ENCODE measurements at regions not wholly inside any gene's neighbourhood (a gene's known extent, or its start where the extent isn't known, plus 50 kb on each side); places are given as distances from the start of the nearest gene placed in this dataset.

DNA sequence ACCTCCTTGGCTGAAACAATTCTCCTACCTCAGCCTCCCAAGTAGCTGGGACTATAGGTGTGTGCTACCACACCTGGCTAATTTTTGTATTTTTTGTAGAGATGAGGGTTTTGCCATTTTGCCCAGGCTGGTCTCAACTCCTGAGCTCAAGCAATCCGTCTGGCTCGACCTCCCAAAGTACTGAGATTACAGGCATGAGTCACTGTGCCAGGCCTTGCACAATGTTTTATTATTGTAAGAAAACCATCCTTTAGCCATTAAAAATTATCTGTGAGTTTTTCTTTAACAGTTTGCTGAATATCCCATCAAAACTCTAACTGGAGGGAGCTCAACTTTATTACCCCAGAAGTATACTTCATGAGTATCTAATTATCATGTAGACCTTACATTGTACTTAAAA lies 900.3 kb downstream of the PCDH7 start:
- no peaks in the 10 kb centered on the region for H3K27me3 Mint-ChIP-seq
- no peak overlapping the region for H3K27ac Mint-ChIP-seq
- no peaks in the 10 kb centered on the region for H3K36me3 Mint-ChIP-seq (ENCODE audit: low read depth)
- ATAC-seq (no peak), DNase-seq (no peak)
- ChIA-PET CTCF (no interaction called here), POLR2A (no interaction called here)
- no peaks in the 10 kb centered on the region for H3K4me1 Mint-ChIP-seq
- peaks cover 9% of the 10 kb centered on the region for H3K9me3 Mint-ChIP-seq (ENCODE audit: low read depth)
- intact Hi-C loops (cut with DNase I, micrococcal nuclease), result no loop called here
- H3K4me3 Mint-ChIP-seq, result no peak overlapping the region

DNA sequence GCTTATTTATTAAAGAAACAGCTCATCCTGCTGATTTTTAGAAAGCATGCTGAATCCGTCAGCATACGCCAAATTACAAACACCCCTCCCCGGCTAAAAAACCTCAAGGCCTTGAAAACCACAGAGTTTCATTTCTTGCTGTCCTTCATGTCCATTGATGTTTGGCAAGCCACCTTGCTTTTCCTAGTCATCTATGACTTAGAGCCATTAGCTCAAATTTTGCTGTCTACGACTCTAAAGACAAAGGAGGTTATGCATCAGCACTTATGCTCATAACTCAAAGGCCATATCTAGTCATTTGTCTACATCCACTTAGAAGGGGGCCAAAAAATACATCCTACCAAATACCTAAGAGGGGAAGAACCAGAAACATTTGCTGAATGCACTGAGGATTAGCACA lies 925.1 kb downstream of the PCDH7 start:
- intact Hi-C loops (cut with DNase I, micrococcal nuclease), result no loop called here
- no peaks in the 10 kb centered on the region for H3K4me1 Mint-ChIP-seq
- ATAC-seq (no peak), DNase-seq (no peak)
- ChIA-PET POLR2A (no interaction called here), CTCF (no interaction called here)
- no peaks in the 10 kb centered on the region for H3K36me3 Mint-ChIP-seq (ENCODE audit: low read depth)
- peaks cover 6% of the 10 kb centered on the region for H3K9me3 Mint-ChIP-seq (ENCODE audit: low read depth)
- no peak overlapping the region for H3K4me3 Mint-ChIP-seq
- H3K27ac Mint-ChIP-seq, result no peak overlapping the region
- H3K27me3 Mint-ChIP-seq, result no peaks in the 10 kb centered on the region

DNA sequence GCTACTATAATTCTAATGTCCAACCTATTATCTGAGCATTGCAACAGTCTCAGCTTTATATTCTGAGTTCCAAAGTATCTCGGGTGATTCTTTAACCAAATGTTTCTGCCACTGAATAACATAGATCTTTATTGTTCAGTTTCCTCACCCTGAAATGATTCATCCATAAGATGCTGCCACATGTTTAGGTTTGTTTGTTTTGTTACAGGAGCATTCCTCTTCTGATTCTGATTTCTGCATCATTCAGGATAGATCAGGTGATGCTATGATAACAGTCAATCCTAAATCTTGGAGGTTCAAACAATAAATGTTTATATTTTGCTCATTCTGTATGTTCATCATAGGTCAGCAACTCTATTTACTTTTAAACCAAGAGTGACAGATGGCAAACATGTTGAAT lies 927.6 kb downstream of the PCDH7 start:
- POLR2A ChIA-PET, result no interaction called here
- intact Hi-C loops (cut with DNase I, micrococcal nuclease), result no loop called here
- H3K4me1 Mint-ChIP-seq, result no peaks in the 10 kb centered on the region
- DNase-seq, result no peak
- no peak overlapping the region for H3K27ac Mint-ChIP-seq
- no peak overlapping the region for H3K4me3 Mint-ChIP-seq
- H3K36me3 Mint-ChIP-seq (ENCODE audit: low read depth), result no peaks in the 10 kb centered on the region
- peaks cover 8% of the 10 kb centered on the region for H3K9me3 Mint-ChIP-seq (ENCODE audit: low read depth)
- no peaks in the 10 kb centered on the region for H3K27me3 Mint-ChIP-seq
- CTCF ChIA-PET, result no interaction called here
- no peak for ATAC-seq

DNA sequence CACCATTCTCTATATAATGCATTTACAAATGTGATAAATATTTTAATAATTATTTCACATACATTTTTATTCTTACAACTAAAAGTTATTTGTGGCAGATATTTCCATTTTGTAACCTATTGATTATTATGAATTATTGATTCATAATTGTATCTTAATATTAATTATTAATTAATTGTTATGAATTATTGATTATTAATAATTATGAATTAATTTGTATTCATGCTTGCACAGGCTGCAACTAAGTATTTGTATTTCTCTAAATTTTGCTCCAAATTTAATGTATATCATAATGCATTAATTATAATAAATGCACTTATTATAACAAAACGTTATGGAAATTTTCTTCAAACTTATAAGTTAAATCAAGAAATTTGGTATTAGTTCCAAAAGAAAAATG lies 929.7 kb downstream of the PCDH7 start:
- H3K27me3 Mint-ChIP-seq, result no peaks in the 10 kb centered on the region
- no peaks in the 10 kb centered on the region for H3K36me3 Mint-ChIP-seq (ENCODE audit: low read depth)
- peaks cover 5% of the 10 kb centered on the region for H3K9me3 Mint-ChIP-seq (ENCODE audit: low read depth)
- H3K27ac Mint-ChIP-seq, result no peak overlapping the region
- H3K4me3 Mint-ChIP-seq, result no peak overlapping the region
- ChIA-PET CTCF (no interaction called here), POLR2A (no interaction called here)
- DNase-seq (no peak), ATAC-seq (no peak)
- intact Hi-C loops (cut with DNase I, micrococcal nuclease), result no loop called here
- no peaks in the 10 kb centered on the region for H3K4me1 Mint-ChIP-seq

DNA sequence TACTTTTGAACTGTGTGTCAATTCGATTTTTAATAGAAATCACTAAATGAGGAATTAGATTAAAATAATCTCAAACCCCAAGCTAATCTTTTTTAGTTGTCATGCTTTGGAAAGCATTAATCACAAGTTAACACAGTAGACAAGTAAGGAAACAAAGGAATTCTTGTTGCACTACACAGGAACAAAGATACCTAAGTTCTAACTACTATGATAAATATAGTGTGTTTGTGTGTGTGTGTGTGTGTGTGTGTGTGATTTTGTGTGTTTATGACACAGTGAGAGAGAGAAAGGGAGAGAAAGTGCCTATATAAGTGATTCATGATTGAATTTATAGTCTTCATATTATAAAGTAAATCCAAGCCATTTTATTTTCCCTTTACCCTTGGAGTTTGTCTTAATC lies 931.4 kb downstream of the PCDH7 start:
- Mint-ChIP-seq H3K27me3 (no peaks in the 10 kb centered on the region), H3K36me3 (ENCODE audit: low read depth) (no peaks in the 10 kb centered on the region), H3K9me3 (ENCODE audit: low read depth) (peaks cover 2% of the 10 kb centered on the region), H3K4me3 (no peak overlapping the region), H3K4me1 (no peaks in the 10 kb centered on the region), H3K27ac (no peak overlapping the region)
- ChIA-PET POLR2A (no interaction called here), CTCF (no interaction called here)
- ATAC-seq, result no peak
- no peak for DNase-seq
- intact Hi-C loops (cut with DNase I, micrococcal nuclease), result no loop called here

DNA sequence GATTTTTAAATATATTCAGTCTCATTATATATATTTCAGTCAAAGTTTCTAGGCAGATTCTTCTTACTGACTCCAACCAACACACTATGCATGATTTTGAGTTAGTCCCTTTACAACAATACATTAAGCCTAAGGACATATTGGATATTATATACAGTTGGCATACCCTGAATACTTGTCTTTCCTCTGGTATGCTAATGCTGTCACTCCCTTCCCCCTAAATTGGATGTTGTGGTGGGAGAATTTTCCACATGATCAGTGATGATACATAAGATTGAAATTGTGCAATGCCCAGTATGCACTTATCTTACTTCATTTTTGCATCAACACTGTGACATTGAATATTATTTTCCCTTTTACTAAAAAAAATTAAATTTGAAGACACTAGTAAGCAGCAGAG lies 935.2 kb downstream of the PCDH7 start:
- Mint-ChIP-seq H3K9me3 (ENCODE audit: low read depth) (peaks cover 5% of the 10 kb centered on the region), H3K36me3 (ENCODE audit: low read depth) (no peaks in the 10 kb centered on the region), H3K4me1 (peaks cover 2% of the 10 kb centered on the region), H3K27ac (no peak overlapping the region), H3K27me3 (no peaks in the 10 kb centered on the region), H3K4me3 (no peak overlapping the region)
- DNase-seq (no peak), ATAC-seq (no peak)
- POLR2A ChIA-PET, result no interaction called here
- intact Hi-C loops (cut with DNase I, micrococcal nuclease), result no loop called here
- CTCF ChIA-PET, result no interaction called here

DNA sequence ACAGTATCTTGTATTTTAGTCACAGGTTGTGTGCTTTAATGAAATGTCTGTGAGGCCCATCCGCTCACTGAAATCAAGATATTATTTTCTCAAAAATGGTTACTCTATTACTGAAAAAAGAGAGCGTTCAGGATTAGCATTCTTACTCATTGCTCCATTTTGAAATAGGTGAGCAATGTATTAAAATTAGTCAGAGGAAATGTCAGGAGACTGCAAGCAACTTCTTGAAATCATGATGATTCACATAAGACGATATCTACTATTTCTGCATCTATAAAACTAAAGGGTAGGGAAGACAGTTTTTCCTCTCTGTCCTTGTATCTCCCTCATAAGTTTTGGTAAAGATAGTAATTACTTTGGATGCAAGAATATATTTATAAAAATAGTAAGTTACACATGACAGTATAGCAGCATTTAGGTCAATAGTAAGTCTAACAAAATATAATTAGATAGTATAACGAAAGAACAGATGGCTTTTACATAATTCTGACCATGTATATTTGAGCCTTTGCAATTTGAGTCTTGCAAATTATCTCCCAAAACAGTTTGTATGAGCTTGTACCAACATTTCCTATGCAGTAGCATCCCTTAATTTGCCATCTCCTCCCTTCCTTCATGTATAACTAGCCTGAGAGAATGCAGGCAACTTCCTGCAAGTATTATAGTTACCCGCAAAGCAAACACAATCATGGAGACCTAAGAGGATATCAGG lies 937.8 kb downstream of the PCDH7 start:
- H3K27me3 Mint-ChIP-seq, result no peaks in the 10 kb centered on the region
- intact Hi-C loops (cut with DNase I, micrococcal nuclease), result no loop called here
- no peaks in the 10 kb centered on the region for H3K36me3 Mint-ChIP-seq (ENCODE audit: low read depth)
- ATAC-seq (peak; percentile 39), DNase-seq (no peak)
- H3K27ac Mint-ChIP-seq, result no peak overlapping the region
- H3K9me3 Mint-ChIP-seq (ENCODE audit: low read depth), result peaks cover 4% of the 10 kb centered on the region
- ChIA-PET POLR2A (no interaction called here), CTCF (no interaction called here)
- H3K4me3 Mint-ChIP-seq, result no peak overlapping the region
- peaks cover 2% of the 10 kb centered on the region for H3K4me1 Mint-ChIP-seq

DNA sequence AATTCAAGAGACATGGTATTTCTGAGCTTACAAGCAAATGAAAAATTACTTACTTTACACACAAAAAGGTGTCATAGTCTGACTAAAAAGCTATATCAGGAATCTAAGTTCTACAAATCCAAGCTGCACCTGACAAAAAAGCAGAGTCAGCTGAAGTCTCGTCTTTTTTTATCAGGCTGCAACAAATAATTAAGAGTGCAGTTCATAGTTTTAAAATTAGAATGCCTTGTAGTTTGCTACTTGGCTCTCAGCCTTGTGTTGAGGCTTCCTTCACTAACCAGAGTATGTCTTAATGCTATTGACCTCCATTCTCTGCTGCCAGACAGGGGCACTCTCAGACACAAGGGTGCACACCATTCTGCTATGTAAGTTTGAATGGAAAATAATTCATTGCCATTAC lies 940.7 kb downstream of the PCDH7 start:
- intact Hi-C loops (cut with DNase I, micrococcal nuclease), result no loop called here
- no peak for ATAC-seq
- H3K27me3 Mint-ChIP-seq, result no peaks in the 10 kb centered on the region
- peaks cover 2% of the 10 kb centered on the region for H3K4me1 Mint-ChIP-seq
- no peak overlapping the region for H3K4me3 Mint-ChIP-seq
- POLR2A ChIA-PET, result no interaction called here
- DNase-seq, result no peak
- H3K9me3 Mint-ChIP-seq (ENCODE audit: low read depth), result peaks cover 6% of the 10 kb centered on the region
- CTCF ChIA-PET, result interaction anchor here (0.6 kb wide), 1 partner anchor 44 kb away, joined by 3 read pairs; no protein-coding TSS in a partner anchor
- no peaks in the 10 kb centered on the region for H3K36me3 Mint-ChIP-seq (ENCODE audit: low read depth)
- no peak overlapping the region for H3K27ac Mint-ChIP-seq

DNA sequence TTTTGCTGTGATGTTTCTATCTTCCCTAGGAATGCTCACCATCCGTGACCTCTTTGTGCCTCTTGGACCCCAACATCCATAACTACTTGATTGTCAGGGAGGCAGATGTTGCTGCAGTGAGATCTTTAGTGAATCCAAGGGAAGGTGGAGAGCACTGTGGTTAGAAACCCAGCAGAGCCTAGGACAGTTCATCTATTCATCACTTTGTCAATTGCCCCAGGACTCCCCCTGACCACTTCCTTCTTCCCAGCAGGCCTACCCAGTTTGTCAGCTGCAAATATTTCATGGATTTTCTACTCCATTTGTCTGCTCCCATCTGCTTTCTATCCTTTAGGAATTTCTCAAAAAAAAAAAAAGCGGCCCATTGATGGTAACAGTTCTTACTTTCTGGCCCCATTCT lies 942.8 kb downstream of the PCDH7 start:
- Mint-ChIP-seq H3K36me3 (ENCODE audit: low read depth) (no peaks in the 10 kb centered on the region), H3K27me3 (no peaks in the 10 kb centered on the region), H3K9me3 (ENCODE audit: low read depth) (peaks cover 6% of the 10 kb centered on the region), H3K4me1 (no peaks in the 10 kb centered on the region), H3K4me3 (no peak overlapping the region), H3K27ac (no peak overlapping the region)
- intact Hi-C loops (cut with DNase I, micrococcal nuclease), result no loop called here
- POLR2A ChIA-PET, result no interaction called here
- ATAC-seq (no peak), DNase-seq (no peak)
- CTCF ChIA-PET, result no interaction called here

DNA sequence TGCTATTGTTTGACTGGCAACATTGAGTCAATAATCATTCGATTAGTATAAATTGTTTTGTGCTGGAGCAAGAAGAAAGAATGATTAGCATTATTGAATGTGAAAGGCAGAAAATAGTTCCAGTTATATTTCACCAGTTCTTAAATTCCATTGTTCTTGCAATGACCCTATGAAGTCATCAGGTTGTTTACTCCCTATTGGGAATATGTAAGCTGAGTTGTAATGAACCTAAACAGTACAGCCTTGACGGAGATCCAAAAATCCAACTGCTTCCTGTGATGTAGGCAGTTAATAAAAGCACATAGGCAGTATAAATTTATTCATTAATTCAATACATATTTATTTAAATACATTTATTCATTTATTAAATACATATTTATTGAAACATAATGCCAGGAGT lies 947.5 kb downstream of the PCDH7 start:
- Mint-ChIP-seq H3K27me3 (no peaks in the 10 kb centered on the region), H3K36me3 (ENCODE audit: low read depth) (no peaks in the 10 kb centered on the region), H3K27ac (no peak overlapping the region), H3K9me3 (ENCODE audit: low read depth) (peaks cover 18% of the 10 kb centered on the region), H3K4me1 (no peaks in the 10 kb centered on the region), H3K4me3 (no peak overlapping the region)
- ChIA-PET POLR2A (no interaction called here), CTCF (no interaction called here)
- ATAC-seq (no peak), DNase-seq (no peak)
- intact Hi-C loops (cut with DNase I, micrococcal nuclease), result no loop called here

DNA sequence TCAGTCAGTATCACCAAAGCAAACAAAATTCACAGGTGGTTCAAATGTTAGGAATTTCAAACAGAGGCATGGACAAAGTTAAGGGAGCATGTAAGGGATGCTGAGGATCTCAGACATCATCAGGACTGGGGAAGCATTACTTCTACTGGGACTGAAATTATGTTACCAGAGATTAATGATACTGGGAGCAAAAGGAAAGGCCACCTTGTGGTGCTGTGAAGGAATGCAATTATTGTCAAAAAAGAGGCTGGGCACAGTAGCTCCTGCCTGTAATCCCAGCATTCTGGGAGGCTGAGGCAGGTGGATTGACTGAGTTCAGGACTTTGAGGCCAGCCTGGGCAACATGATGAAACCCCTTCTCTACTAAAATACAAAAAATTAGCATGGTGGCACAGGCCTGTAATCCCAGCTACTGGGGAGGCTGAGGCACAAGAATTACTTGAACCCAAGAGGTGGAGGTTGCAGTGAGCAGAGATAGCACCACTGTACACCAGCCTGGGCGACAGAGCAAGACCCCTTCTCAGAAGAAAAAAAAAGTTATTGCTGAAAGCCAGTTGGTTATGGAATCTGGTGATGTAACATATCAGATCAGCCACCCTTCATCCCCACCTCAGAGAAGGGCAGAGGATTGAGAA lies 954.3 kb downstream of the PCDH7 start:
- no peak overlapping the region for H3K4me3 Mint-ChIP-seq
- no peak overlapping the region for H3K27ac Mint-ChIP-seq
- H3K9me3 Mint-ChIP-seq (ENCODE audit: low read depth), result peaks cover 6% of the 10 kb centered on the region
- POLR2A ChIA-PET, result no interaction called here
- no peaks in the 10 kb centered on the region for H3K27me3 Mint-ChIP-seq
- H3K4me1 Mint-ChIP-seq, result no peaks in the 10 kb centered on the region
- intact Hi-C loops (cut with DNase I, micrococcal nuclease), result no loop called here
- ATAC-seq (no peak), DNase-seq (no peak)
- CTCF ChIA-PET, result no interaction called here
- H3K36me3 Mint-ChIP-seq (ENCODE audit: low read depth), result no peaks in the 10 kb centered on the region

DNA sequence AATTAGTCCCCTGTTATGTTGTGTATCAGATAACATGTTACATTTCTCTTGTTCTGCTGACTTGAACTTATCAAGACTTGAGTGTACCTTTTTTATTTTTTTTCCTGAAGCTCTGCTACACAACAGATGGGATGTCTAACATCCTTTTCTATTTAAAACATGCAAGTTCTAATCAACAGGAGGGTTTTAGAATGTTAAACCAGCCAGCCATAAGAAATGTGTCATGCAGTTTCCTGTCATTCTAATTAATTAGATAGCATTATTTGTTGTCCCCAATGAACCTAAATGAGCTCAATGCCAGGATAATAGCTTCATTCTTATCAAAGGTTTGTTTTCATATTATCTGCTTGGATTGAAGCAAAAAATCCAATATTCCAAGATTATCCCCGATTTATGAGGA lies 958.2 kb downstream of the PCDH7 start:
- ChIA-PET CTCF (no interaction called here), POLR2A (no interaction called here)
- H3K9me3 Mint-ChIP-seq (ENCODE audit: low read depth), result peaks cover 3% of the 10 kb centered on the region
- no peak overlapping the region for H3K4me3 Mint-ChIP-seq
- H3K4me1 Mint-ChIP-seq, result no peaks in the 10 kb centered on the region
- no peak for ATAC-seq
- no peak overlapping the region for H3K27ac Mint-ChIP-seq
- DNase-seq, result no peak
- intact Hi-C loops (cut with DNase I, micrococcal nuclease), result no loop called here
- H3K27me3 Mint-ChIP-seq, result no peaks in the 10 kb centered on the region
- H3K36me3 Mint-ChIP-seq (ENCODE audit: low read depth), result no peaks in the 10 kb centered on the region

DNA sequence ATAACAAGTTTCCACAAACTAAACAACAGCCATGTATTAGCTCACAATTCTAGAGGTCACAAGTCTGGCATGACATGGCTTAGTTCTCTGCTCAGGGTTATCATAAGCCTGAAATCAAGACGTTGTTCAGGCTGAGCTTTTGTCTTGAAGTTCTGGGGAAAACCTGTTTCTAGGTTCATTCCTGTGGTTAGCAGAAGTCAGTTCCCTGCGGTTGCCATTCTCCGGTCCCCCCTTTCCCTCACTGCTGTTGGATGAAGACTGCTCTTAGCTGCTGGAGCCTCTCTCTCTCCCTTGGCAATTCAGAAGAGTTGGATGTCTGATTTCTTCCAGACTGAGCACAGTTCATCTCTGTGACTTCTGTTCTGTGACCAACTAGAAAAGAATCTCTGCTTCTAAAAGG lies 962.6 kb downstream of the PCDH7 start:
- H3K36me3 Mint-ChIP-seq (ENCODE audit: low read depth), result no peaks in the 10 kb centered on the region
- H3K4me3 Mint-ChIP-seq, result no peak overlapping the region
- intact Hi-C loops (cut with DNase I, micrococcal nuclease), result no loop called here
- ATAC-seq (no peak), DNase-seq (no peak)
- ChIA-PET POLR2A (no interaction called here), CTCF (no interaction called here)
- peaks cover 5% of the 10 kb centered on the region for H3K9me3 Mint-ChIP-seq (ENCODE audit: low read depth)
- no peaks in the 10 kb centered on the region for H3K27me3 Mint-ChIP-seq
- no peak overlapping the region for H3K27ac Mint-ChIP-seq
- H3K4me1 Mint-ChIP-seq, result no peaks in the 10 kb centered on the region
